ENCODE measurements at regions not wholly inside any gene's neighbourhood (a gene's known extent, or its start where the extent isn't known, plus 50 kb on each side); places are given as distances from the start of the nearest gene placed in this dataset.

- DNase-seq (ENCODE audit: low read depth): no peak
- no peak overlapping the region for H3K4me3 ChIP-seq (ENCODE audit: low read depth, low read length)
- no peak for TF ChIP-seq CTCF (conservative IDR thresholded peaks at IDR 0.05; ENCODE audit: low read depth, low read length)
These were observed 99.3 kb upstream of the THSD7A start for GRCh38 chr7:11931307-11931706.

- DNase-seq (ENCODE audit: low read depth): peak; percentile 52
- H3K4me3 ChIP-seq (ENCODE audit: low read depth, low read length): no peak overlapping the region
- TF ChIP-seq CTCF (conservative IDR thresholded peaks at IDR 0.05; ENCODE audit: low read depth, low read length): no peak
These were observed 102.8 kb upstream of the THSD7A start for GRCh38 chr7:11934796-11935195.

GRCh38 chr7:11935905-11936304, 103.9 kb upstream of the THSD7A start:
- no peak for DNase-seq (ENCODE audit: low read depth)
- no peak overlapping the region for H3K4me3 ChIP-seq (ENCODE audit: low read depth, low read length)
- TF ChIP-seq CTCF (conservative IDR thresholded peaks at IDR 0.05; ENCODE audit: low read depth, low read length): no peak

- H3K4me3 ChIP-seq (ENCODE audit: low read depth, low read length): no peak overlapping the region
- no peak for TF ChIP-seq CTCF (conservative IDR thresholded peaks at IDR 0.05; ENCODE audit: low read depth, low read length)
- no peak for DNase-seq (ENCODE audit: low read depth)
These were observed 114.8 kb upstream of the THSD7A start for GRCh38 chr7:11946794-11947193.

- no peak overlapping the region for H3K4me3 ChIP-seq (ENCODE audit: low read depth, low read length)
- DNase-seq (ENCODE audit: low read depth): no peak
- TF ChIP-seq CTCF (conservative IDR thresholded peaks at IDR 0.05; ENCODE audit: low read depth, low read length): no peak
These were observed 118.3 kb upstream of the THSD7A start for GRCh38 chr7:11950281-11950680.

- no peak for TF ChIP-seq CTCF (conservative IDR thresholded peaks at IDR 0.05; ENCODE audit: low read depth, low read length)
- H3K4me3 ChIP-seq (ENCODE audit: low read depth, low read length): no peak overlapping the region
- no peak for DNase-seq (ENCODE audit: low read depth)
These were observed 118.9 kb upstream of the THSD7A start for GRCh38 chr7:11950942-11951341.

GRCh38 chr7:11951909-11952308, 119.9 kb upstream of the THSD7A start:
- DNase-seq (ENCODE audit: low read depth): no peak
- no peak overlapping the region for H3K4me3 ChIP-seq (ENCODE audit: low read depth, low read length)
- no peak for TF ChIP-seq CTCF (conservative IDR thresholded peaks at IDR 0.05; ENCODE audit: low read depth, low read length)

All from epithelial cell of proximal tubule (primary cell).